ENCODE measurements at regions not wholly inside any gene's neighbourhood (a gene's known extent, or its start where the extent isn't known, plus 50 kb on each side); places are given as distances from the start of the nearest gene placed in this dataset.

DNA sequence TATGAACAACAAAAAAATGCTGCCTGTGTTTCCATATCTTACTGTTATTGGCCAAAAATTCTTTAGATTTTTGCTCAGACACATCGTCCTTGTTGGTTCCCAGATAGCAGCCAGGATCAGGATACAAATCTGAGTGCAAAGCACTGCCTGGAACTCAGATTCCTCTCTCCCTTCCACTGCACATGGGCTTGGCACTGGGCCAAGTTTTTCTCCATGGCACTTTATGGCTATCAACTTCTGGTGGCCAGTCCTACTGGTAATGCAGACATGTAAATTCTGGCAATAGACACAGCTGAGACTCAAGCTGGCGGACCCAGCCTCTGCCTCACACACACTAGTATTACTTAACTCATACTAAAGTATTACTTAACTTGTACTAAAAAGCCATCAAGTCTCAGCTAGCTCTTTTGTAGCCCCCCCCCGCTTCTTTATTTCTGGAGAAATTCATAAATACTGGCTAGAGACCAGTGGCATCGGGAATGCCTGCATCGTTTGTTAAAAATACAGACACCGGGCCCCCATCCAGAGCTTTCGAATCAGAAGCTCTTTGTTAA, 181.2 kb upstream of the COX10 start:
- TF ChIP-seq CTCF (IDR thresholded peaks at IDR 0.05) (no peak), EZH2 (IDR thresholded peaks at IDR 0.05; ENCODE audit: borderline replicate concordance, insufficient read depth, low read depth, low read length, poor library complexity, severe bottlenecking) (no peak)

Measured in B cell (primary cell).